Neural cell (in vitro differentiated cells): ENCODE measurements at regions not wholly inside any gene's neighbourhood (a gene's known extent, or its start where the extent isn't known, plus 50 kb on each side); places are given as distances from the start of the nearest gene placed in this dataset.

Experiments used
- H2AFZ ChIP-seq: fragments of 200-600, 300-800 bp; sonication (generic), shearing (Covaris generic); 2 replicates; pipeline ENCODE4 v1.6.0; 2014; ENCODE audit warnings: low read depth, mild to moderate bottlenecking, antibody characterized with exemption, low read length, moderate library complexity
- H3F3A ChIP-seq: fragments of 200-600 bp; shearing (Covaris generic); 2 replicates; pipeline ENCODE4 v1.6.1; 2016; ENCODE audit warnings: mild to moderate bottlenecking, moderate library complexity, mixed read lengths, antibody characterized with exemption, low read length; ENCODE audit not compliant: insufficient read depth, poor library complexity, severe bottlenecking
- H3K27ac ChIP-seq: fragments of 200-600, 300-800 bp; sonication (generic), shearing (Covaris generic); 2 replicates; pipeline ENCODE4 v1.5.1; 2014; ENCODE audit warnings: mild to moderate bottlenecking, low read length, moderate library complexity
- H3K27me3 ChIP-seq: fragments of 300-800, 200-600 bp; sonication (generic), shearing (Covaris generic); 2 replicates; pipeline ENCODE4 v1.6.0; 2014; ENCODE audit warnings: mild to moderate bottlenecking, low read depth, low read length, moderate library complexity; ENCODE audit not compliant: insufficient read depth
- H3K36me3 ChIP-seq: fragments of 300-800, 200-600 bp; sonication (generic), shearing (Covaris generic); 2 replicates; pipeline ENCODE4 v1.5.1; 2014; ENCODE audit warnings: mild to moderate bottlenecking, antibody characterized with exemption, low read length, moderate library complexity; ENCODE audit not compliant: insufficient read depth
- H3K4me2 ChIP-seq: fragments of 300-800, 200-600 bp; sonication (generic), shearing (Covaris generic); 2 replicates; pipeline ENCODE4 v1.6.0; 2014; ENCODE audit warnings: mild to moderate bottlenecking, low read length
- H3K4me3 ChIP-seq: fragments of 300-800, 200-600 bp; sonication (generic), shearing (Covaris generic); 2 replicates; pipeline ENCODE4 v1.5.1; 2014; ENCODE audit warnings: mild to moderate bottlenecking, low read length, moderate library complexity
- H3K79me2 ChIP-seq: fragments of 200-600 bp; shearing (Covaris generic); replicated peaks from 2 replicates; pipeline ENCODE4 v1.6.0; 2014; ENCODE audit warnings: mild to moderate bottlenecking, low read length, moderate library complexity; ENCODE audit not compliant: insufficient read depth
- H3K9ac ChIP-seq: fragments of 300-800, 200-600 bp; sonication (generic), shearing (Covaris generic); 2 replicates; pipeline ENCODE4 v1.6.1; 2016; ENCODE audit warnings: mild to moderate bottlenecking, low read length, mixed read lengths
- H3K9me2 ChIP-seq: fragments of 200-600 bp; shearing (Covaris generic); 2 replicates; pipeline ENCODE4 v1.6.1; 2016; ENCODE audit warnings: mild to moderate bottlenecking, low read length, mixed read lengths; ENCODE audit not compliant: insufficient read depth
- H3K9me3 ChIP-seq: fragments of 200-600, 300-800 bp; sonication (generic), shearing (Covaris generic); 2 replicates; pipeline ENCODE4 v1.6.1; 2016; ENCODE audit warnings: mild to moderate bottlenecking, mixed run types, low read length, moderate library complexity, mixed read lengths
- H4K20me1 ChIP-seq: fragments of 200-600 bp; shearing (Covaris generic); 2 replicates; pipeline ENCODE4 v1.6.1; 2016; ENCODE audit warnings: mild to moderate bottlenecking, mixed run types; ENCODE audit not compliant: insufficient read depth
- CTCF ChIP-seq: fragments of 450-650 bp; IDR thresholded peaks from 2 replicates; pipeline ENCODE4 v1.5.1; 2014; ENCODE audit warnings: antibody characterized with exemption, mild to moderate bottlenecking, moderate library complexity; ENCODE audit not compliant: poor library complexity, severe bottlenecking
- EP300 ChIP-seq: fragments of 450-650 bp; conservative IDR thresholded peaks from 2 replicates; pipeline ENCODE4 v1.6.1; 2014; ENCODE audit warnings: antibody characterized with exemption, mild to moderate bottlenecking, moderate library complexity; ENCODE audit not compliant: poor library complexity, severe bottlenecking
- EZH2 ChIP-seq: fragments of 200-600, 300-800 bp; shearing (Covaris generic), sonication (generic); IDR thresholded peaks from 2 replicates; pipeline ENCODE4 v1.6.1; 2014; ENCODE audit warnings: antibody characterized with exemption, low read length, borderline replicate concordance, mild to moderate bottlenecking; ENCODE audit not compliant: insufficient read depth, poor library complexity, severe bottlenecking
- MXI1 ChIP-seq: fragments of 450-650 bp; conservative IDR thresholded peaks from 2 replicates; pipeline ENCODE4 v1.6.1; 2014; ENCODE audit warnings: antibody characterized with exemption, mild to moderate bottlenecking; ENCODE audit not compliant: poor library complexity, severe bottlenecking
- POLR2AphosphoS5 ChIP-seq: IDR thresholded peaks from 2 replicates; pipeline ENCODE4 v1.6.1; 2012
- RAD21 ChIP-seq: fragments of 450-650 bp; conservative IDR thresholded peaks from 2 replicates; pipeline ENCODE4 v1.6.1; 2014; ENCODE audit warnings: antibody characterized with exemption, mild to moderate bottlenecking, moderate library complexity
- REST ChIP-seq: IDR thresholded peaks from 2 replicates; pipeline ENCODE4 v1.6.1; 2012; ENCODE audit warnings: borderline replicate concordance
- SMC3 ChIP-seq: fragments of 450-650 bp; conservative IDR thresholded peaks from 2 replicates; pipeline ENCODE4 v1.6.1; 2014; ENCODE audit warnings: antibody characterized with exemption, mild to moderate bottlenecking, moderate library complexity; ENCODE audit not compliant: poor library complexity
- TAF1 ChIP-seq: IDR thresholded peaks from 2 replicates; pipeline ENCODE4 v1.6.1; 2012; ENCODE audit warnings: low read depth

DNA sequence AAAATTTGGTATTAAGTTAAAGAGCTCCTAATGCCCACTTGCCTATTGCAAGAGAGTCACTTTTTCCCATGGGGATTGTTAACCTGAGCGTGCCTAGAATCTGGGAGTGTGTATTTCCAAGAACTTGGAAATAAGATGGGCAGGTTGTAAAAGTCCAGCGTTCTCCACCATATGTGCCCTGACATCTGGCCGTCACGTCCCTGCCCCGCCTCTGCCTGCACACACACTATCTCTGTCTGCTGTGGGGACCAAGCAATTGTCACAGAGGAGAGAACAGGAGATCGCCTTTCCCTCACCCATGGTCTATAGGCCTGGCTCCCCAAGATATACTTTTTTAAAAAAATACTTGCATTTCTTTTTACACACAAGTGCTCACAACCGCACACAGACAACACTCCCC, 396.5 kb upstream of the PFKP start:
- Histone ChIP-seq H3K27me3 (no peaks in the 10 kb centered on the region), H3K27ac (no peak overlapping the region), H3K79me2 (no peaks in the 10 kb centered on the region), H2AFZ (no peak overlapping the region), H3K4me2 (no peak overlapping the region), H3K4me3 (no peak overlapping the region), H3F3A (no peaks in the 10 kb centered on the region), H3K9me2 (no peaks in the 10 kb centered on the region), H3K36me3 (no peaks in the 10 kb centered on the region), H3K9me3 (no peaks in the 10 kb centered on the region), H3K9ac (no peak overlapping the region), H4K20me1 (no peaks in the 10 kb centered on the region)
- TF ChIP-seq EP300: no peak
- TF ChIP-seq MXI1: no peak
- TF ChIP-seq POLR2AphosphoS5: no peak
- TF ChIP-seq SMC3: no peak
- no peak for TF ChIP-seq EZH2
- TF ChIP-seq RAD21: no peak
- no peak for TF ChIP-seq REST
- TF ChIP-seq TAF1: no peak
- TF ChIP-seq CTCF: no peak

DNA sequence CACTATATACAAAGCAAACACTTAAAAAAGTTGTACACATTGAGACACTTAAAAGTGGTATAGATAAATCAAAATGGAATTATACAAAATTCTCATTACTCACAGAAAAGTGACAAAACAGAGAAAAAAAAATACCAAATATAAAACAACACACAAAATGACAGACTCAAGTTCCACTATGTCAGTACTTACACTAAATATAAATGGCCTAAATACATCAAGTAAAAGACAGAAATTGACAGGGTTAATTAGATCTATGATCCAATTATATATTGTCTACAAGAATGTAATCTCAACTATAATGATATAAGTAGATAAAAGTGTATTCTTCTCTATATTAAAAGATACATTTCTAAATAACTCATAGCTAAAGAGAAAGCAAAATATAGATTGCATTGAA, 401.6 kb upstream of the PFKP start:
- H3K4me3 ChIP-seq: no peak overlapping the region
- H3K9ac ChIP-seq: no peak overlapping the region
- H3K27ac ChIP-seq: no peak overlapping the region
- no peaks in the 10 kb centered on the region for H3K9me2 ChIP-seq
- no peaks in the 10 kb centered on the region for H4K20me1 ChIP-seq
- TF ChIP-seq EZH2: no peak
- no peak for TF ChIP-seq EP300
- no peak overlapping the region for H3K4me2 ChIP-seq
- H3F3A ChIP-seq: no peaks in the 10 kb centered on the region
- no peak overlapping the region for H2AFZ ChIP-seq
- no peaks in the 10 kb centered on the region for H3K9me3 ChIP-seq
- no peaks in the 10 kb centered on the region for H3K36me3 ChIP-seq
- no peaks in the 10 kb centered on the region for H3K79me2 ChIP-seq
- H3K27me3 ChIP-seq: no peaks in the 10 kb centered on the region

- Histone ChIP-seq H3K27me3 (no peaks in the 10 kb centered on the region), H4K20me1 (no peaks in the 10 kb centered on the region), H3K9ac (no peak overlapping the region), H2AFZ (no peak overlapping the region), H3K4me3 (no peak overlapping the region), H3F3A (no peaks in the 10 kb centered on the region), H3K9me3 (no peaks in the 10 kb centered on the region), H3K79me2 (no peaks in the 10 kb centered on the region), H3K9me2 (no peaks in the 10 kb centered on the region), H3K36me3 (no peaks in the 10 kb centered on the region), H3K27ac (no peak overlapping the region), H3K4me2 (no peak overlapping the region)
- TF ChIP-seq MXI1 (no peak), TAF1 (no peak), POLR2AphosphoS5 (no peak), REST (no peak), SMC3 (no peak), RAD21 (no peak), EP300 (no peak), CTCF (no peak), EZH2 (no peak)
These were observed 407.1 kb upstream of the PFKP start for GRCh38 chr10:2660276-2660675.
